Stimulated activated CD4-positive, alpha-beta T cell treated with anti-CD3 and anti-CD28 coated beads, Interleukin-1b, Interleukin-23, amount 100 ng/mL, for 4 hours (primary cell): ENCODE measurements at regions not wholly inside any gene's neighbourhood (a gene's known extent, or its start where the extent isn't known, plus 50 kb on each side); places are given as distances from the start of the nearest gene placed in this dataset.

Experiments
- DNase-seq, 2 donors: peaks; one replicate each; pipeline ENCODE4 v3.0.0-alpha.2; 2020; ENCODE audit warnings: low read depth in 2 of 2

GRCh38 chr2:44825702-44826101, 115.8 kb upstream of the SIX3 start:
- DNase-seq, result no peak

GRCh38 chr2:44826601-44827000, 114.9 kb upstream of the SIX3 start:
- no peak for DNase-seq

DNA sequence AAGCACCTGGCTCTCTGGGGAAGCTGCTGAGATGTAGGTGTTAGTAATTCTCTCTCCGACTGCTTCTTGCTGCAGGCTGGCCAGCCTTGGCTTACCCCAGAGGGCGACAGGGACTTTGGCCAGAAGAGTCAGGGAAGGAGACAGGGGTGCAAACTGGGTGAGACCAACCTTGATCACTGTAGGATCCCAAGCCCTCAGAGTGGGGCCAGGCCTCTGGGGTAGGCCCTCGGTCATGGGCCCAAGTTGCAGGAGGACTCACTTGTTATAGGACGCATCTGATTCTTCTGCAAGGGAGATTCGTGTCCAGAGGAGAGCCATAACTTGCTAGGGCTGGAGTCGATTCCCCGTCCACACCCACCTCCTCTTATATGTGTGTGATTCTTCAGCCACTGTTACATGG, 111.7 kb upstream of the SIX3 start:
- no peak for DNase-seq

DNA sequence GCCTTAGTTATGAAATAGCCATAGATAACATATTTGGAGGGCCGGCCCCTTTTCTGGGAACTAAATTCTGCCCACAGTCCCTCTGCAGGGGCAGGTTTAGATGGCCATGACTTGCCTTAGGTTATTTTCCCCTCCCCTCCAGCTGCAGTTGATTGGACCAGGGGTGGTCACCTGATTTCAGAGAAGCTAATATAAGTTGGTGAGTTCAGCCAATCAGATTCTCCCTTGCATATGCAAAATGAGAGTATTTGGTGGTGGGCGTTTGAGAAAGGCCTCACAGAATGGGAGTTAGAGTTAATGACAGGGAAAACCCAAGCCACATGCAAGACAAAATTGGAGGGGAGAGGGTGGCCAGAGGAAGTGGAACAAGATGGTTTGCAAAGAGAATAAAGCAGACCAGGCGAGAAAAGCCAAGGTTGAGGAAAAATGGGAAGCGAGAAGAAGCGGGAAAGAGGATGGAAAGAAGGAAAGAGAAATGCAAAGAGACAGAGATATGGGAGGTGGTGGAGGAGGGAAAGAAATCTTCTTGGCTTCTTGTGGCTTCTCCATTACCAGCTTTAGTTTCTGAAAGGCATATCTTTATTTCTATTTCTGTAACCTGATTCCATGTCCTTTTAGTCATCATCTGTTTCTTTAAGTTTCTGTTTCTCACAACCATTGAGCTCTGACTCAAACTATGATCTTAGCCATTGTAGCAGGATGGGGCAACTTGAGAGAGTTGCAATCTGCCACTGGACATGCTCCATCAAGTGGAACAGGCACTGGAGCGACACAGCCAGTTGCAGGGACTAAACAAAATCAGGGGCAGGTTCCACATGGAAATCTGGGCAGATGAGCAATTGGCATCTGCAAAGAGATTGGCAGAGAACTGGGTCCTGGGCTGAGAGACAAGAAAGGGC, 108.1 kb upstream of the SIX3 start:
- DNase-seq, result no peak

GRCh38 chr2:44834656-44835055, 106.8 kb upstream of the SIX3 start:
- DNase-seq, result no peak

- DNase-seq, result peak in 1 of 2 donors; percentile 10
Observed at GRCh38 chr2:44836174-44836573, 105.3 kb upstream of the SIX3 start.

- no peak for DNase-seq
Observed at GRCh38 chr2:44836916-44837315, 104.6 kb upstream of the SIX3 start.

- DNase-seq, result no peak
Observed at GRCh38 chr2:44838116-44838790, 103.2 kb upstream of the SIX3 start.

DNA sequence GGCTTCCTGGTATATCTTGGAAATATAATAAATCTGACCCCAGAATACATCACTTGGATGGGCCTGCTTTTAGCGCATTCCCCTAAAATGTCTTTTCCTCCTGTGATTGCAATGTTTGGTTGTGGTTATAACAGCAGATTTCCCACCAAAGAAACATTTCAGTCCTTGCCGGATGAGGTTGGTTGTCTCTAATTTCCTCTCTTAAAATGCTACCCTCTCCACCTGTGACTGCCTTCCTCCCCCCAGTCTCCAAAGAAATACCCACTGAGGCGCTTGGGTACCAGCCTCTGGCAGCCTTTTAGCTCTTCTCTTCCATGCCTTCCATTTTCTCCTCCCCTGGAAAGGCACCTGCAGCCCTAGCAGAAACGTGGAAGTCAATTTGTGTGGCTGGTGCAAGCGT, 102.1 kb upstream of the SIX3 start:
- no peak for DNase-seq

GRCh38 chr2:44839771-44840502, 101.6 kb upstream of the SIX3 start:
- no peak for DNase-seq

- no peak for DNase-seq
Observed at GRCh38 chr2:44840503-44840850, 101.0 kb upstream of the SIX3 start.

- DNase-seq, result no peak
Observed at GRCh38 chr2:44843086-44843485, 98.4 kb upstream of the SIX3 start.

- no peak for DNase-seq
Observed at GRCh38 chr2:44843641-44844310, 97.7 kb upstream of the SIX3 start.

DNA sequence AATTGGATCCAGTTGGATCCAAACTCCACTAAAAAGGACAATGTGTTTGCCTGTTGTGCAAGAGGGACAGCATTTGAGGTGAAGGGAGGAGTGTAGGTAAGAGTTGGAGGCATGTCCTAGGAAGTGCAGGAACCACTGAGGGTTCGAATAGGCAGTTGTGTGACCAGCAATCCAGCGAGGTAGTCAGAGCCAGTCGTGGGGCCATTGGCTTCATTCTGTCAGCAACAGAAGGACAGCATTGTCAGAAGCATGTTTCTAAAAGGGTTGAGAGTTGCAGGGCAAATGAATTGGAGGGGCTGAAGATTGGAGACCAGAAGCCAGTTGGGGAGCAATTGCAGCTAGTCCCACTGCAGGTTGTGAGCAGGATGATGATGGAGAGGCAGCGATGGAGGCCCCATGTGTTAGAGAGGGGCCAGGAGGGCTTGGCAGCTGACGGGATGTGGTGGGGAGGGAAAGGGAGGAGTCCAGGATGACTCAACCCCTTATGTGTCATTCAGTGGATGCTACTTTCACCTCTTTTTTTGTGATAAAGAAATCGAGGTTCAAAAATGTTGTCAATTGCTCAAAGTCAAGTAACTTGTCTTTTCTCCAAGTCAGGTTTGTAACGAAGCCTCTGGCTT, 96.7 kb upstream of the SIX3 start:
- no peak for DNase-seq

GRCh38 chr2:44848026-44848425, 93.5 kb upstream of the SIX3 start:
- no peak for DNase-seq

- no peak for DNase-seq
Observed at GRCh38 chr2:44850016-44850415, 91.5 kb upstream of the SIX3 start.

DNA sequence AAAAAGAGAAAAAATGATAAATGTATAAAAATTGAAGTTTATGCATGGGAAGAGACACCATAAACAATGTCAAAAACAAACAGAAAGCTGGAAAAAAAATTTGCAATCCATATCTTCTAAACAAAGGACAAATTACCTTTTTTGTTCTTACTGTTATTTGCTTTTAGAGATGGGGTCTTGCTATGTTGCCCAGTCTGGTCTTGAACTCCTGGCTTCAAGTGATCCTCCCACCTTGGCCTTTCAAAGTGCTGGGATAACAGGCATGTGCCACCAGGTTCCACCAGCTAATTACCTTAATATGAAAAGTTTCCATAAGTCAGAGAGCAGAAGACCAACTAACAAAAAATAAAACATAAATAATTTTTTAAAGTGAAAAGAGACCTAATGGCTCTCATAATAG, 90.0 kb upstream of the SIX3 start:
- no peak for DNase-seq

- no peak for DNase-seq
Observed at GRCh38 chr2:44852594-44852993, 88.9 kb upstream of the SIX3 start.

DNA sequence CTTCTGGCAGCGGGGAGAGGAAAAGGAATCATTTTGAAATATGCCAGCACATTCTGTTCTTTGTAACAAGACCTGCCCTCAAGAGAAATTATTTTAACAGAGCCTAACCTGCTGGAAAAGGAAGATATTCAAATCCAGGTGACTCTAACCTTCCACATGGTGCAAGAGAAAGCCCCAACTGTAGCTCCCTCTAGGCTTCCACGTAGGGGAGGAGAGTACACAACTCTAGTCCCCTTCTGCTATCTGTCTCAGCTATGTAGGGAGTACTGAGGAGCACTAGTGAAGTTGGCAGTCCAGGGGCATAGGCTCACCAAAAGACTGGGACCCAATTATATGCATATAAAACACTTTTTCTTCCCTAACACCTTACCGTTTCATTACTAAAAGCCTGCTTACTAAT, 82.2 kb upstream of the SIX3 start:
- no peak for DNase-seq

DNA sequence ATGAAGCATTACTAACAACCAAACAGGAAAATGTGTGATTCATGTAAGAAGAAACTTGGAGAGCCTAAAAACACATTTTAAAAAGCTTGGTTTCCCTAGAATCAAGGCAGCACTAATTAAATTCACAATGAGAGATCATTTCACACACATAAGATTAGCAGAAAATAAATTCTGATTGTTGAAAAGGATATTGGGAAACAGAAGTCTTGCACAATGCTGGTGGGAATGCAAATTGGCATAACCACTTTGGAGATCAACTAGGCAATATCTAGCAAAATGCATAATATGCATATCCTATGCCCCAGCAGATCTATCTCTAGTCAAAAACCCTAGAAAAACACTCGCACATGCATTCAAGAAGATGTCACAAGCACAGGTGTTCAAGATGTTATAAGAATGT, 75.3 kb upstream of the SIX3 start:
- no peak for DNase-seq

GRCh38 chr2:44869761-44870160, 71.7 kb upstream of the SIX3 start:
- DNase-seq, result no peak

GRCh38 chr2:44877417-44877816, 64.1 kb upstream of the SIX3 start:
- DNase-seq, result no peak
